ENCODE measurements at regions not wholly inside any gene's neighbourhood (a gene's known extent, or its start where the extent isn't known, plus 50 kb on each side); places are given as distances from the start of the nearest gene placed in this dataset.

- no peak for TF ChIP-seq CTCF (IDR thresholded peaks at IDR 0.05)
- TF ChIP-seq ZFX (IDR thresholded peaks at IDR 0.05; ENCODE audit: borderline replicate concordance), result no peak
- H3K27ac ChIP-seq, result no peak overlapping the region
Measured at GRCh38 chr2:239561446-239562001, 160.7 kb upstream of the HDAC4 start.

- H3K27ac ChIP-seq, result no peak overlapping the region
- no peak for TF ChIP-seq CTCF (IDR thresholded peaks at IDR 0.05)
- TF ChIP-seq ZFX (IDR thresholded peaks at IDR 0.05; ENCODE audit: borderline replicate concordance), result no peak
Measured at GRCh38 chr2:239559417-239560261, 158.8 kb upstream of the HDAC4 start.

GRCh38 chr2:239558661-239559060 lies 157.8 kb upstream of the HDAC4 start:
- no peak overlapping the region for H3K27ac ChIP-seq

GRCh38 chr2:239557516-239557915 lies 156.7 kb upstream of the HDAC4 start:
- H3K27ac ChIP-seq, result no peak overlapping the region
- TF ChIP-seq ZFX (IDR thresholded peaks at IDR 0.05; ENCODE audit: borderline replicate concordance), result no peak
- no peak for TF ChIP-seq CTCF (IDR thresholded peaks at IDR 0.05)

More at GRCh38 chr2:239558661-239559060, 157.8 kb upstream of the HDAC4 start:
- no peak for TF ChIP-seq ZFX (IDR thresholded peaks at IDR 0.05; ENCODE audit: borderline replicate concordance)
- TF ChIP-seq CTCF (IDR thresholded peaks at IDR 0.05), result no peak

- no peak overlapping the region for H3K27ac ChIP-seq
- TF ChIP-seq ZFX (IDR thresholded peaks at IDR 0.05; ENCODE audit: borderline replicate concordance) (no peak), CTCF (IDR thresholded peaks at IDR 0.05) (no peak)
Measured at GRCh38 chr2:239555571-239555905, 154.7 kb upstream of the HDAC4 start.

- TF ChIP-seq CTCF (IDR thresholded peaks at IDR 0.05) (no peak), ZFX (IDR thresholded peaks at IDR 0.05; ENCODE audit: borderline replicate concordance) (no peak)
- no peak overlapping the region for H3K27ac ChIP-seq
Measured at GRCh38 chr2:239554766-239555570, 154.1 kb upstream of the HDAC4 start.

All from 22Rv1 (cell line).